ENCODE measurements at regions not wholly inside any gene's neighbourhood (a gene's known extent, or its start where the extent isn't known, plus 50 kb on each side); places are given as distances from the start of the nearest gene placed in this dataset.

DNA sequence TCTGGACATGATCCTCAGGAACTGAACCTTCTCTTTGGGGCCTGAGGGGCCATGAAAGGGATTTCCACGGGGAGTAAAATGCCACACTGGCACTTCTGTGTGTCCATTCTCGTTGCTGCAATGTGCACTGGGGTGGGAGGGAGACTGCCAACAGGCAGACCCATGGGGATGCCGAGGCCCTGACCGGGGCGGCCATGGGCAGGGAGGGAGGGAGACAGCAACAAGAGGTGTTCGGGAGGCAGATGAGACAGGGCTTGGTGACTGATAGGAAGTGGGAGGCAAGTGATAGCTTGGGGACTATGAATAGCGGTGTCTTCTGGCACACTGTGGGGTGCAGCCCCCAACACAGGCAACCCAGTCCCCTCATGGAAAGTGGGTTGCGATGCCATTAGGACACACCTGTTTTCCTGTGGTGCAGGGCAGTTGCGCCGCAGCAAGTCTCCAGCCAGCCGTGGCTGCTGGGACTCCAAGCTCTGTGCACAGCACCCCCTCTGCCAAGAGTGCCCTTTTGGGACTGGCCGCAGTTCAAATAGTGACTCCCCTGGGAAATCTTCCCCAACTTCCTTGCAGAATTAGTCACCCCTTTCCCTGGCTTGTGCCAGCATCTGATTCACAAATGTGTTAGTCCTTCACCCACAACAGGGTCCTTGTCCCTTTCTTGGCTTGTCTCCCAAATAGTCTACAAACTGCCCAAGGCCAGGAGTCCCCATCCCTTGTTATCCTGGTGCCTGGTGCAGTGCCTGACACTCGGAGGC is 88.8 kb downstream of the CHST1 start:
- ATAC-seq (ENCODE audit: insufficient number of reproducible peaks, low FRiP score, low read depth) (no peak), DNase-seq (ENCODE audit: low spot score) (no peak)
- no peaks in the 10 kb centered on the region for H3K9me3 ChIP-seq
- TF ChIP-seq, protein P1, sequence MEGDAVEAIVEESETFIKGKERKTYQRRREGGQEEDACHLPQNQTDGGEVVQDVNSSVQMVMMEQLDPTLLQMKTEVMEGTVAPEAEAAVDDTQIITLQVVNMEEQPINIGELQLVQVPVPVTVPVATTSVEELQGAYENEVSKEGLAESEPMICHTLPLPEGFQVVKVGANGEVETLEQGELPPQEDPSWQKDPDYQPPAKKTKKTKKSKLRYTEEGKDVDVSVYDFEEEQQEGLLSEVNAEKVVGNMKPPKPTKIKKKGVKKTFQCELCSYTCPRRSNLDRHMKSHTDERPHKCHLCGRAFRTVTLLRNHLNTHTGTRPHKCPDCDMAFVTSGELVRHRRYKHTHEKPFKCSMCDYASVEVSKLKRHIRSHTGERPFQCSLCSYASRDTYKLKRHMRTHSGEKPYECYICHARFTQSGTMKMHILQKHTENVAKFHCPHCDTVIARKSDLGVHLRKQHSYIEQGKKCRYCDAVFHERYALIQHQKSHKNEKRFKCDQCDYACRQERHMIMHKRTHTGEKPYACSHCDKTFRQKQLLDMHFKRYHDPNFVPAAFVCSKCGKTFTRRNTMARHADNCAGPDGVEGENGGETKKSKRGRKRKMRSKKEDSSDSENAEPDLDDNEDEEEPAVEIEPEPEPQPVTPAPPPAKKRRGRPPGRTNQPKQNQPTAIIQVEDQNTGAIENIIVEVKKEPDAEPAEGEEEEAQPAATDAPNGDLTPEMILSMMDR (IDR thresholded peaks at IDR 0.05), result no peak
- no peak overlapping the region for H3K4me3 ChIP-seq
- H3K36me3 ChIP-seq, result no peaks in the 10 kb centered on the region
- H3K27me3 ChIP-seq (replicated peaks; ENCODE audit: insufficient read depth), result no peaks in the 10 kb centered on the region
- no peak overlapping the region for H3K27ac ChIP-seq
- H3K4me1 ChIP-seq (ENCODE audit: control insufficient read depth in 1 of 2, low read depth in 2 of 2), result no peaks in the 10 kb centered on the region

DNA sequence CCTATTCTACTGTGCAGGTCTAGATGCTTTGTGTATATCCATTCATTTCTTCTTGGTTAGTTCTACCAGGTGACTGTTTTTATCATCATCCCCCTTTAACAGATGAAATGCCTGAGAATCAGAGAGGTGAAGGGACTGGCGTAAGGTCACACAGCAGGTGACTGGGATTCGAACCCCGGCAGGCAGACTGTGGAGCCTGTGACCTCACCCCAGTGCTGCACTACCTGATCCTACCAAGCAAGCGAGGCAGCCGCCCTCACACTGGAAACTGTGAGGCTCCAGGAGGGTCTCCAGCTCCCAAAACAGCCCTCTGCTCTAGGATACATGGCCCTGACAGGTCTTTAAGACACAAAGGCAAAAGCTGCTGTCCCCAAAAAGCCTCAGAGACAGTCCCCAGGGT is 91.7 kb downstream of the CHST1 start:
- DNase-seq (ENCODE audit: low spot score), result no peak
- Histone ChIP-seq H3K27ac (no peak overlapping the region), H3K9me3 (no peaks in the 10 kb centered on the region), H3K4me1 (ENCODE audit: control insufficient read depth in 1 of 2, low read depth in 2 of 2) (no peaks in the 10 kb centered on the region), H3K4me3 (no peak overlapping the region), H3K27me3 (replicated peaks; ENCODE audit: insufficient read depth) (no peaks in the 10 kb centered on the region), H3K36me3 (no peaks in the 10 kb centered on the region)
- TF ChIP-seq, protein P1 (IDR thresholded peaks at IDR 0.05), result no peak
- ATAC-seq (ENCODE audit: insufficient number of reproducible peaks, low FRiP score, low read depth), result no peak

- H3K4me1 ChIP-seq (ENCODE audit: control insufficient read depth in 1 of 2, low read depth in 2 of 2), result no peaks in the 10 kb centered on the region
- TF ChIP-seq, protein P1 (IDR thresholded peaks at IDR 0.05), result no peak
- H3K36me3 ChIP-seq, result no peaks in the 10 kb centered on the region
- no peaks in the 10 kb centered on the region for H3K27me3 ChIP-seq (replicated peaks; ENCODE audit: insufficient read depth)
- DNase-seq (ENCODE audit: low spot score) (no peak), ATAC-seq (ENCODE audit: insufficient number of reproducible peaks, low FRiP score, low read depth) (no peak)
- no peak overlapping the region for H3K27ac ChIP-seq
- H3K4me3 ChIP-seq, result no peak overlapping the region
- no peaks in the 10 kb centered on the region for H3K9me3 ChIP-seq
Observed at GRCh38 chr11:45572354-45573123, 92.9 kb downstream of the CHST1 start.

- ATAC-seq (ENCODE audit: insufficient number of reproducible peaks, low FRiP score, low read depth) (no peak), DNase-seq (ENCODE audit: low spot score) (no peak)
- no peaks in the 10 kb centered on the region for H3K4me1 ChIP-seq (ENCODE audit: control insufficient read depth in 1 of 2, low read depth in 2 of 2)
- no peak overlapping the region for H3K4me3 ChIP-seq
- no peaks in the 10 kb centered on the region for H3K9me3 ChIP-seq
- H3K27ac ChIP-seq, result no peak overlapping the region
- no peaks in the 10 kb centered on the region for H3K36me3 ChIP-seq
- TF ChIP-seq, protein P1 (IDR thresholded peaks at IDR 0.05), result no peak
- H3K27me3 ChIP-seq (replicated peaks; ENCODE audit: insufficient read depth), result no peaks in the 10 kb centered on the region
Observed at GRCh38 chr11:45569776-45570175, 95.6 kb downstream of the CHST1 start.

DNA sequence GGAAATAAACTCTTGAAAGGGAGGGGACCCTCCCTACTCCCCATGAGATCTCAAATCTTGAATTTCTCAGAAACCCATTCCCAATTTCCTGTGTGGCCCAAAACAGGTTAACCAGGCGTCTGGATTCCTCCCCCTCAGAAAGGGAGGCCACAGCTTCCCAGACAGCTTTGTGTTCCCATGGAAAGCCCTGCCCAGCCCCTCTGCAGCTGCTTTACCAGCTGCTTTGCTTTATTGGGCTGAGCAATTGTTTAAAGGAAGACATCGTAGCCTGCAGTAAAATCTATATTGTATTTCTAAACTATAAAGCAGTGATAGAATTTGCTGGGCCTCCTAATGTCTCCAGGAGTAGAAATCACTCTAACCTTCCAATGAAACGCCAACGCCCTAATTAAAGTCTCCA is 97.4 kb downstream of the CHST1 start:
- no peak overlapping the region for H3K27ac ChIP-seq
- H3K9me3 ChIP-seq, result no peaks in the 10 kb centered on the region
- no peaks in the 10 kb centered on the region for H3K27me3 ChIP-seq (replicated peaks; ENCODE audit: insufficient read depth)
- H3K4me1 ChIP-seq (ENCODE audit: control insufficient read depth in 1 of 2, low read depth in 2 of 2), result peaks cover 0 to 11% of the 10 kb centered on the region in 2 donors
- no peak overlapping the region for H3K4me3 ChIP-seq
- DNase-seq (ENCODE audit: low spot score) (no peak), ATAC-seq (ENCODE audit: insufficient number of reproducible peaks, low FRiP score, low read depth) (no peak)
- TF ChIP-seq, protein P1 (IDR thresholded peaks at IDR 0.05), result no peak
- H3K36me3 ChIP-seq, result no peaks in the 10 kb centered on the region
